Kidney (tissue), 13 donors: ENCODE measurements at regions not wholly inside any gene's neighbourhood (a gene's known extent, or its start where the extent isn't known, plus 50 kb on each side); places are given as distances from the start of the nearest gene placed in this dataset.

Source experiments
- DNase-seq, 5 donors: peaks; one replicate each; pipeline ENCODE4 v3.0.0-alpha.2; 2013 to 2020
- FAIRE-seq: peaks from 2 replicates; lab custom pipeline; 2012; peaks lifted over from hg19 to GRCh38; lab: Jason Lieb, UNC
- H3K27ac ChIP-seq, 2 donors: one replicate each; pipeline ENCODE4 v1.7.0; 2013; ENCODE audit warnings: low read depth in 2 of 2, low read length in 2 of 2, inconsistent platforms in 1 of 2
- H3K27me3 ChIP-seq: one replicate; pipeline ENCODE4 v1.7.1; 2013; ENCODE audit warnings: low read length, inconsistent platforms; ENCODE audit not compliant: control insufficient read depth, insufficient read depth
- H3K36me3 ChIP-seq, 3 donors: one replicate each; pipeline versions ENCODE4 v1.7.0 to v1.7.1; 2013; ENCODE audit warnings: low read length in 3 of 3, control low read depth in 1 of 3, inconsistent platforms in 1 of 3; ENCODE audit not compliant: insufficient read depth in 3 of 3, control insufficient read depth in 2 of 3
- H3K4me1 ChIP-seq, 3 donors: one replicate each; pipeline versions ENCODE4 v1.7.0 to v1.7.1; 2013; ENCODE audit warnings: low read length in 3 of 3, inconsistent platforms in 1 of 3, low read depth in 1 of 3; ENCODE audit not compliant: control insufficient read depth in 2 of 3, insufficient read depth in 2 of 3
- H3K4me3 ChIP-seq, 3 donors: one replicate each; pipeline versions ENCODE4 v1.7.0 to v1.8.1; 2013; ENCODE audit warnings: low read length in 3 of 3, control low read depth in 1 of 3, inconsistent platforms in 1 of 3
- H3K9ac ChIP-seq, 3 donors: one replicate each; pipeline versions ENCODE4 v1.7.0 to v1.7.1; 2013; ENCODE audit warnings: low read length in 3 of 3, control low read depth in 1 of 3, inconsistent platforms in 1 of 3
- H3K9me3 ChIP-seq, 3 donors: one replicate each; pipeline versions ENCODE4 v1.7.0 to v1.7.1; 2013; ENCODE audit warnings: low read length in 3 of 3, control low read depth in 1 of 3, inconsistent platforms in 1 of 3; ENCODE audit not compliant: control insufficient read depth in 2 of 3, insufficient read depth in 1 of 3
- intact Hi-C: fragments of 100-400 bp; cut with DNase I; formaldehyde crosslinking; loops from one replicate; pipeline ENCODE4 v1.11.1; 2022
- TF ChIP-seq, protein P1 (sequence below): IDR thresholded peaks from 3 replicates; pipeline ENCODE4 v1.5.1; 2012; ENCODE audit warnings: mild to moderate bottlenecking, moderate library complexity, borderline replicate concordance; ENCODE audit not compliant: insufficient read depth; ENCODE audit errors: extremely low read depth
- donor health status: control.
- donor health status: control.
- donor health status: control.
- donor health status: control.
- donor health status: control.
- donor health status: DM: yes; HTN: yes; CAD: no.
- donor health status: Normal renal cell carcinoma (clear cell type).

DNA sequence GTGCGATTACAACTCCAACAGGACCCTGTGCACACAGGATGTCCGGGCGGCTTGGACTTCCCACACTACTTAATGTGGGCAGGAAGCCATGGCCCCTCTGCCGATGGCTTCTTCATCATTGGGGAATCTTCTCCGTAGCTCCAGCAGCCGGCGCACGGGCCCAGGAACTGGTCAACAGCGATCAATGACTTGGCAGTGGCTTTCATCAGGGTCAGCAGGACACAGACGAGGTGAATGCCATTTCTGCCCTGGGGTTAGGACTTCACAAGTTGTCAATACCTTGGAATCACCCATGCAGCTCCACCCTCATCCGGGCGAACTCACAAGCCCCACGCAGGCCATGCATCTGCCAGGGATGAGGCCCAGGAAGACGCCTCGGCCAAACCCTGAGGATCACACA, 645.7 kb downstream of the BRD1 start:
- Histone ChIP-seq H3K27ac (no peak overlapping the region), H3K27me3 (no peaks in the 10 kb centered on the region), H3K9me3 (no peaks in the 10 kb centered on the region), H3K4me3 (no peak overlapping the region), H3K4me1 (no peaks in the 10 kb centered on the region), H3K36me3 (no peaks in the 10 kb centered on the region), H3K9ac (no peak overlapping the region)
- TF ChIP-seq, protein P1, sequence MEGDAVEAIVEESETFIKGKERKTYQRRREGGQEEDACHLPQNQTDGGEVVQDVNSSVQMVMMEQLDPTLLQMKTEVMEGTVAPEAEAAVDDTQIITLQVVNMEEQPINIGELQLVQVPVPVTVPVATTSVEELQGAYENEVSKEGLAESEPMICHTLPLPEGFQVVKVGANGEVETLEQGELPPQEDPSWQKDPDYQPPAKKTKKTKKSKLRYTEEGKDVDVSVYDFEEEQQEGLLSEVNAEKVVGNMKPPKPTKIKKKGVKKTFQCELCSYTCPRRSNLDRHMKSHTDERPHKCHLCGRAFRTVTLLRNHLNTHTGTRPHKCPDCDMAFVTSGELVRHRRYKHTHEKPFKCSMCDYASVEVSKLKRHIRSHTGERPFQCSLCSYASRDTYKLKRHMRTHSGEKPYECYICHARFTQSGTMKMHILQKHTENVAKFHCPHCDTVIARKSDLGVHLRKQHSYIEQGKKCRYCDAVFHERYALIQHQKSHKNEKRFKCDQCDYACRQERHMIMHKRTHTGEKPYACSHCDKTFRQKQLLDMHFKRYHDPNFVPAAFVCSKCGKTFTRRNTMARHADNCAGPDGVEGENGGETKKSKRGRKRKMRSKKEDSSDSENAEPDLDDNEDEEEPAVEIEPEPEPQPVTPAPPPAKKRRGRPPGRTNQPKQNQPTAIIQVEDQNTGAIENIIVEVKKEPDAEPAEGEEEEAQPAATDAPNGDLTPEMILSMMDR = no peak
- intact Hi-C loops = no loop called here
- FAIRE-seq (no peak), DNase-seq (peak in 1 of 5 donors; percentile 41)

DNA sequence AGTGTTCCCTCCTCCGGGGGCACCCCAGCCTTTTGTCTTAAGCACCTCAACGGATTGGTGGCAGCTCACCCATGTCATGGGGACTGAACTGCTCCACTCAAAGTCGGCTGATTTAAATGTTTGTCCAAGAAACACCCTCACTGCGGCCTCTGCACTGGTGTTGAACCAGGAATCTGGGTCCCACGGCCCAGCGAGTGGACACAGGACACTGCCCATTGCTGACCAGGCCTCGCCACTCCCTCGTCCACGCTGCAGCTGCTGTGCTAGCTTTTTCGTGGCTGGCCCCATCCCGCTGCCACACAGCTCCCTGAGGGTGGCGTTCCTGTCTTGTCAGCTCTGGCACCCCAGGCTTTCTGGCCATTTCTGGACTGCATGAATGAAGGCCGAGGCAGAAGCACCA, 646.2 kb downstream of the BRD1 start:
- FAIRE-seq = no peak
- H3K4me3 ChIP-seq = no peak overlapping the region
- no peak overlapping the region for H3K27ac ChIP-seq
- H3K4me1 ChIP-seq = no peaks in the 10 kb centered on the region
- DNase-seq = no peak
- TF ChIP-seq, protein P1 = no peak
- no peaks in the 10 kb centered on the region for H3K9me3 ChIP-seq
- intact Hi-C loops = no loop called here
- H3K27me3 ChIP-seq = no peaks in the 10 kb centered on the region
- no peak overlapping the region for H3K9ac ChIP-seq
- H3K36me3 ChIP-seq = no peaks in the 10 kb centered on the region

DNA sequence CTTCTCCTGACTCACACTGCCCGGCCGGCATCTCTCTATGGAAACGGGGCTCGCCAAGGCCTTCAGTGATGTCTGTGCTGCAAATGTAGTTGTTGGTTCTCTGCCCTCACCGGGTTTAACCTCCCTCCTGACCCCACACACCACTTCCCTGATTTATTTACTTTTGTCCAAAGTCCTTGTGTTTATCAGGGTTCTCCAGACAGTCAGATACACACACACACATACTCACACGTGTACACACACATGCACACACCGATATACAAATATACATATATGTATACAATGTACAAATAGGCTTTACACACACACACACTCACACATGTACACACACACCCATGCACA, 647.0 kb downstream of the BRD1 start:
- Histone ChIP-seq H3K36me3 (no peaks in the 10 kb centered on the region), H3K9me3 (no peaks in the 10 kb centered on the region), H3K4me3 (no peak overlapping the region), H3K4me1 (no peaks in the 10 kb centered on the region), H3K9ac (no peak overlapping the region), H3K27ac (no peak overlapping the region), H3K27me3 (no peaks in the 10 kb centered on the region)
- TF ChIP-seq, protein P1 = no peak
- DNase-seq (no peak), FAIRE-seq (no peak)
- intact Hi-C loops = no loop called here
